AG10803 (cell line): ENCODE measurements at regions not wholly inside any gene's neighbourhood (a gene's known extent, or its start where the extent isn't known, plus 50 kb on each side); places are given as distances from the start of the nearest gene placed in this dataset.
"Not testable (repeated sequence)": the region's sequence is repeated elsewhere in the genome, so short reads cannot be mapped to it uniquely, and the experiment has no call there.

Source experiments
- DNase-seq: peaks from one replicate; pipeline ENCODE4 v3.0.0; 2010; ENCODE audit warnings: low read depth
- H3K4me3 ChIP-seq: 2 replicates; pipeline ENCODE4 v1.5.1; 2011; ENCODE audit warnings: mild to moderate bottlenecking, low read length, control low read depth
- TF ChIP-seq, protein P1 (sequence below): conservative IDR thresholded peaks from 2 replicates; pipeline ENCODE4 v1.5.1; 2011; ENCODE audit warnings: mild to moderate bottlenecking, low read length, control low read depth, inconsistent platforms

DNA sequence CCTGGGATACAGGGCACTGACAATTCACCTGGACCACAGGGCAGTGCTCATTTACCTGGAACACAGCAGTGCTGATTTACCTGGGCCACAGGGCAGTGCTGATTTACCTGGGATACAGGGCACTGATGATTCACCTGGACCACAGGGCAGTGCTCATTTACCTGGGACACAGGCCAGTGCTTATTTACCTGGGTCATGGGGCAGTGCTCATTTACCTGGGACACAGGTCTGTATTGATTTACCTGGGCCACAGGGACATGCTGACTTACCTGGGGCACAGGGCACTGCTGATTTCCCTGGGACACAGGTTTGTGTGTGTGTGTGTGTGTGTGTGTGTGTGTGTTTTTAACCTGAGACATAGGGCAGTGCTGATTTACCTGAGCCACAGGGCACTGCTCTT, 261.7 kb downstream of the MATN1 start:
- H3K4me3 ChIP-seq = no peak overlapping the region
- TF ChIP-seq, protein P1, sequence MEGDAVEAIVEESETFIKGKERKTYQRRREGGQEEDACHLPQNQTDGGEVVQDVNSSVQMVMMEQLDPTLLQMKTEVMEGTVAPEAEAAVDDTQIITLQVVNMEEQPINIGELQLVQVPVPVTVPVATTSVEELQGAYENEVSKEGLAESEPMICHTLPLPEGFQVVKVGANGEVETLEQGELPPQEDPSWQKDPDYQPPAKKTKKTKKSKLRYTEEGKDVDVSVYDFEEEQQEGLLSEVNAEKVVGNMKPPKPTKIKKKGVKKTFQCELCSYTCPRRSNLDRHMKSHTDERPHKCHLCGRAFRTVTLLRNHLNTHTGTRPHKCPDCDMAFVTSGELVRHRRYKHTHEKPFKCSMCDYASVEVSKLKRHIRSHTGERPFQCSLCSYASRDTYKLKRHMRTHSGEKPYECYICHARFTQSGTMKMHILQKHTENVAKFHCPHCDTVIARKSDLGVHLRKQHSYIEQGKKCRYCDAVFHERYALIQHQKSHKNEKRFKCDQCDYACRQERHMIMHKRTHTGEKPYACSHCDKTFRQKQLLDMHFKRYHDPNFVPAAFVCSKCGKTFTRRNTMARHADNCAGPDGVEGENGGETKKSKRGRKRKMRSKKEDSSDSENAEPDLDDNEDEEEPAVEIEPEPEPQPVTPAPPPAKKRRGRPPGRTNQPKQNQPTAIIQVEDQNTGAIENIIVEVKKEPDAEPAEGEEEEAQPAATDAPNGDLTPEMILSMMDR = no peak
- DNase-seq = no peak

DNA sequence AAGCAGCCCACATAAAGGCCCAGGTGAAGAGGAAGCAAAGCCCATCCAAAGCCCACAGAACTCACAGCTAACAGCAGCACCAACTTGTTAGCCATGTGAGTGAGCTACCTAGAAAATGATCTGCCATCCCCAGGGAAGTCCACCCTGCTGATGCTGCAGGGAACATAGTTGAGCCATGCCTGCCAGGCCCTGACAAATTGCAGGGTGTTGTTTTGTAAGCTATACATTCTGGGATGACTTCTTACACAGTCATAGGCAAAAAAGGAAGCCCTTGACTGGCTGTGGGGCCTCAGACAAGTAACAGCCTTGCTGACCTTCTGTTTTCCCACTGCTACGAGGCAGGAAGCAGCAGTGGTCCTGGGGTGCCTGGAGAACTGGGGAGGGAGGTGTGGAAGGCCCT, 262.7 kb downstream of the MATN1 start:
- H3K4me3 ChIP-seq = no peak overlapping the region
- no peak for DNase-seq
- TF ChIP-seq, protein P1 = no peak

DNA sequence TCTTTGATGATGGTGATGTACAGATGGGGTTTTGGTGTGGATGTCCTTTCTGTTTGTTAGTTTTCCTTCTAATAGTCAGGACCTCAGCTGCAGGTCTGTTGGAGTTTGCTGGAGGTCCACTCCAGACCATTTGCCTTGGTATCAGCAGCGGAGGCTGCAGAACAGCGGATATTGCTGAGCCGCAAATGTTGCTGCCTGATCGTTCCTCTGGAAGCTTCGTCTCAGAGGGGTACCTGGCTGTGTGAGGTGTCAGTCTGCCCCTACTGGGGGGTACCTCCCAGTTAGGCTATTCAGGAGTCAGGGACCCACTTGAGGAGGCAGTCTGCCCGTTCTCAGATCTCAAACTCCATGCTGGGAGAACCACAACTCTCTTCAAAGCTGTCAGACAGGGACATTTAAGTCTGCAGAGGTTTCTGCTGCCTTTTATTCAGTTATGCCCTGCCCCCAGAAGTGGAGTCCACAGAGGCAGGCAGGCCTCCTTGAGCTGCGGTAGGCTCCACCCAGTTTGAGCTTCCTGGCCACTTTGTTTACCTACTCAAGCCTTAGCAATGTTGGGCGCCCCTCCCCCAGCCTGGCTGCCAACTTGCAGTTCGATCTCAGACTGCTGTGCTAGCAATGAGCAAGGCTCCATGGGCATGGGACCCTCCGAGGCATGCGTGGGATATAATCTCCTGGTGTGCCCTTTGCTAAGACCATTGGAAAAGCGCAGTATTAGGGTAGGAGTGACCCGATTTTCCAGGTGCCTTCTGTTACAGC, 264.5 kb downstream of the MATN1 start:
- DNase-seq = not testable (repeated sequence)

DNA sequence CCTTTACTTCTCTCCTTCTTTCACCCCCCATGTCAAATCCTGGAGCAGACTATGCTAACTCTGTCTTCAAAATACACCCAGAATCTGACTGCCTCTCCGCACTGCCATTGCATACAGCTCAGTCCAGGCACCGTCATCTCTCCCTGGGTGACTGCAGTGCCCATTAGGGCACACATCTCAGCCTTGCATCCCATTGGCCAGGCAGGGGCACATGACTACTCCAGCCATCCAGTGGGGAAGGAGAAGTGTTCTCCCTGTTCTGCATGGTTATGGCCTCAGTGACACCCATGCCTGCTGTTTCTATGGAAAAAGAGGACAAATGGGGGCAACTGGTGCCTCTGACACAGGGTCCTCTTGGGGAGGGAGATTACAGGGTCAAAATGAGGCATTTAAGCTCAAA, 270.5 kb downstream of the MATN1 start:
- no peak overlapping the region for H3K4me3 ChIP-seq
- TF ChIP-seq, protein P1 = no peak
- no peak for DNase-seq

More for the DNA sequence above, 264.5 kb downstream of the MATN1 start:
- not testable (repeated sequence) for H3K4me3 ChIP-seq

DNA sequence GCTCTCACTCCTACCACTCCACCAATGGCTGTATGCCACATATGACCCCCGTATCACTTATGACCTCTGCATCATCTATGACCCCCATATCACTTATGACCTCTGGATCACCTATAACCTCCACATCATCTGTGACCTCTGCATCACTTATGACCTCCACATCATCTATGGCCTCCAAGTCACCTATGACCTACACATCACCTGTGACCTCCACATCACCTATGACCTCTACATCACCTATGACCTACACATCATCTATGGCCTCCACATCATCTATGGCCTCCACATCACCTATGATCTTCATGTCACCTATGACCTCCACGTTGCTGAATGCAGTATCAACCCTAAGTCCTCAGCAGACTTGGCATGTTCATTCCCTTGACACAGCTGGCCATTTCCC, 271.2 kb downstream of the MATN1 start:
- TF ChIP-seq, protein P1 = no peak
- DNase-seq = no peak
- H3K4me3 ChIP-seq = no peak overlapping the region

DNA sequence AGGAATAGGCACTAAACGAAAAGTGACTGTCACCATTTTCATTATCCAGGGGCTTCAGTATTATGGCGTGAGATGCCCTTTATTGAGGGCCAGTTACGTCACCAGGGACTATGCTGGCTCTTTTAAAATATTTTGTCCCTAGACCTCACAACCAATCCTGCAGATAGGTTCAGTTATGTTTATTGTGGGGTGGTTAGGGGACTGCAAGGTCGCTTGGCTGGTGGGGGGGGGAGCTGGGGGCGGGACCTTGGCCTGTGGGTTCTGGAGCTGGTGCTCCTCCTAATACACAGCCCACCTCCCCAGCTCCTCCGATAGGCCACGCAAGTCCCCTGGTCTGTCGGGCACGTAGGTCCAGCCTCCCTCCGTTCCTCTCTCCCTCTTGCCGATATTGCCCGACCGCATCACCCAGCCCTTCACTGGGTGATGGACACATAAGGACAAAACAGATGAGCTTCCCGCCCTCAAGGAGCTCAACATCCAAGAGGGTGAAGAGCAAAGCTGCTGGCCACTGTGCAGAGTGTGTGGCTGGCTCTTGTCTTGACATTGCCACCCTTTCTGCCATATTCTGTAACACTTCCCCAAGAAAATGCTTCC, 271.8 kb downstream of the MATN1 start:
- TF ChIP-seq, protein P1 = no peak
- no peak for DNase-seq
- no peak overlapping the region for H3K4me3 ChIP-seq

DNA sequence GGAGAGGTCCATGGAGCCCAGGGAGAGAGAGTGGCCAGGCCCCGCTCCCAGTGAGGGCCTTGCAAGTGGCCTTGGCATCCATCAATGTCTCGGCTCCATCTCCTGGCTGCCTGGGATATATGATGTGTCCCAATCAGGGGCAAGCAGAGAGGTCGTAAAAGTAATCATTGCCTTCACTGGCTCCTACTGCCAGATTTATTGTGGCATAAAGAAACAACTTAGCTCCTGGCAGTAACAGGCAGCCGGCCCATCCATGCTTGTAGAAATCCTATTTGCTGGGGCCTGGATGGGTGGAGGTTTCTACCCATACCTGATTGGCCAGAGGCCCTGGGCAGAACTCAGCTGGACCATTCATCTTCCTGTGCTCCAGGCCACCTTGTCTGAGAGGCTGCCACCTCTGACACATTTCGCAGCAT, 272.6 kb downstream of the MATN1 start:
- H3K4me3 ChIP-seq = no peak overlapping the region
- TF ChIP-seq, protein P1 = no peak
- no peak for DNase-seq
